HG03159 (cell line): ENCODE measurements at regions not wholly inside any gene's neighbourhood (a gene's known extent, or its start where the extent isn't known, plus 50 kb on each side); places are given as distances from the start of the nearest gene placed in this dataset.
"Not testable (repeated sequence)": the region's sequence is repeated elsewhere in the genome, so short reads cannot be mapped to it uniquely, and the experiment has no call there.

Experiments
- ATAC-seq: cut with Tn5 transposase; IDR thresholded peaks from one replicate; pipeline ENCODE4 v1.9.1; 2021; ENCODE audit warnings: mild to moderate bottlenecking, moderate library complexity; ENCODE audit not compliant: unreplicated experiment

GRCh38 chr6:148602136-148602535 lies 144.7 kb upstream of the UST start:
- ATAC-seq: no peak

DNA sequence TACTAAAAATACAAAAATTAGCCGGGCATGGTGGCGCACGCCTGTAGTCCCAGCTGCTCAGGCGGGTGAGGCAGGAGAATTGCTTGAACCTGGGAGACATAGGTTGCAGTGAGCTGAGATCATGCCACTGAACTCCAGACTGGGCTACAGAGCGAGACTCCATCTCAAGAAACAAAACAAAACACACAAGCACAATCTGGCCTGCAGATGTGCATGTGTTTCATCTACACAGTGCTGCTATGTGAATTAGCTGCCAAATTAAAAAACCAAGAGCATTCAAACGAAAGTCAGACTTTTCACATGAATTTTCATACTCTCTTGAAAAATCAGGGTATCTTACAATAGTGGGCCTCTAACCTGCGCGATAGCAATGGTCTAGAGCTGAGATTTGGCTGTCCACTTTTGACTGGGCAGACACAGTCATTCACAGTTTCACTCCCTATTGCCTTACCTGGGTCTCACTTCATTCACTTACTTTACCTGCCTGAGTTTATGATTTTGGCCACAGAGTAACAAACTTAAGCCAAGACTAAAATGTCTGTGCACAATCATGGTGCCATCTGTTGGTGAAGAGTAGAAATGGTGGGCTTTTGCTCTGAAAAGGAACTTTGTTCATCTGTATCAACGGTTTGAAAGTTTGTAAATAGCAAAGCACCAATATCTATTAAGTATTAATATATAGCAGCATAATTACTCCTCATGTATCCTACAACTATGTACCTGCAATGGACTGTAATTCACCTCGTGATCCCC lies 138.5 kb upstream of the UST start:
- ATAC-seq: no peak

DNA sequence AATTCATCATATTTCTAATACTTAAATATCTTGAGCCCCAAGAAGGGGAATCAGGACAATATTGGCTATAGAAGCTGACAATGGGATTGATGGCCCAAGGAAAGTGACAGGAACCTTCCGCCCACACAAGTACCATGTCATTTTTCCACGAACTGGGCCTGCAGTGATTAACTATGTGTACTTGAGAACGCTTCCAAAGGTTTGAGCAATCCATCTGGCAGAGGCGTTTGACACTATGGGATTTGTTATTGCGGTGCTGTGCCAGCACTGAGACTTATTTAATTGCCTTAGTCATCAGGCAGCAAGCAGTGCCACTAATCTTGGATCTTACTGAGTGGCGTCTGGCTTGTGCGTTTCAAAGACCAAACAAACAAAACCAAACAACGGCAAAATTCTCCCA lies 135.6 kb upstream of the UST start:
- no peak for ATAC-seq

DNA sequence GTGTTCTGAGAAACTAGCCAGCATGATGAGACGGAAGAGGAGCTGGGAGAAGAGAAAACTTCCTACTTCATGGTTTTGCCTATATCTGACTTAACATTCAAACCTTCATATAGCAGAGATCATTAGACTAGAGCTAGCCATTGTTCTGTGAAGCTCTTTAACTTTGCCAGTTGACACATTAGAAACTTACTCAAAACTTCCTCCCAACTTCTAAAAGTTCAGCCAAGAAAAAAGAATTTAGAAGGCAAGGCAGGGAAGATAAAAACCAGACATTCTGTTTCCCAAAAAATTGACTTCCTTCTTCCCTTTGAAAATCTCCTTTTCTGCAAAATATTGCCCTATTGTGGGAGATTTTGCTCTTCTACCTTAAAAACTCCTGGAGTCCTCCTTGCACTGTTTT lies 134.8 kb upstream of the UST start:
- no peak for ATAC-seq

DNA sequence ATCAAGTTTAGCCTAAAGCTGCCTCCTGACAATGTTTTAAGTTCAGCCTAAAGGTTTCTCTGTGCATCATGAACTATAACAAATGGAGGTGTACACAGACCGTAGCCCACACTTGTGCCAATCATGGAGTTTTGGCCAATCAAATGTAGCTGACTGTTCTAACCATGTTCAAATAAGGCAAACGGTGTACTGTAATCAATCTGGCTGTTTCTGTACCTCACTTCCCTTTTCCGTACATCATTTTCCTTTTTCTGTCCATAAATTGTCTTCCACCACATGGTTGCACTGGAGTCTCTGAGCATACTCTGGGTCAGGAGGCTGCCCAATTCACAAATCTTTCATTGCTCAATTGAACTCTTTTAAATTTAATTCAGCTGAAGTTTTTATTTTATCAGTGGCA lies 132.2 kb upstream of the UST start:
- ATAC-seq: no peak

GRCh38 chr6:148616841-148617240 lies 130.0 kb upstream of the UST start:
- ATAC-seq: no peak

DNA sequence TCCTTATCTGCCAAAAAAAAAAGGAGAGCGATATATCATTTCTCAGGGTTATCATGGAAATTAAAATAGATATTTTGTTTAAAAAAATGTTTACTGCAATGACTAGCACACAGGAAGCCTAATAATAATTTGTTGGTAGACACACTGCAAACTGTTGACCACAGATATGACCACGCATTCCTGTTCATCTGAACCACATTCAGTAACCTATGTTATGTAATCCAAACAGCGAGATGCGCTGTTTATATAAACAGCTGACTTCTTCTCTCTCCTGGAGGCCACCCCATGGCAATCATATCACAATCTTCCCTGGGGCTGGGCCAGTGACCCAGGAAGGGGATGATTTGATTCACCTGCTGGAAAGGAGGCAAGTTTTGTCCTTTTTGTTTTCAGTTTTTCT lies 129.3 kb upstream of the UST start:
- ATAC-seq: no peak

- ATAC-seq: no peak
Measured at GRCh38 chr6:148619891-148620290, 126.9 kb upstream of the UST start.

GRCh38 chr6:148620579-148621298 lies 126.1 kb upstream of the UST start:
- peak; percentile 54 for ATAC-seq

GRCh38 chr6:148625609-148626008 lies 121.2 kb upstream of the UST start:
- ATAC-seq: no peak

DNA sequence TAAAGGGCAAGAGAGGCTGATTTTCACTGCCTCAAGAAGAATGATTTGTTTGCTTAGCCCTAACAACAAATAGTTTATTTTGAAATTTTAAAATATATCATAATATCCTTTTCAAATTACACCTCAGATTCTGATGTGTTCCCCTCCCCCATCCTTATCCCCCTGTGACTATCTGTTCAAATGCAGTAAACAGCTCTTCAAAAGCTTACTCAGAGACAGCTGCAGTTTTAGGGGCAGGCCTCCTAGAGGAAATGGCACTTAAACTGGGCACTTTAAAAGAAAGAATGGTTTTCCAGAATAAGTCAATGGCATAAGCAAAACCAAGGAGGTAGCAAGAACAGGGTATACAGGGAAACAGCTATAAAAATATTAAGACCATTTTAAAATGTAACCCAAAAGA lies 118.6 kb upstream of the UST start:
- no peak for ATAC-seq

- no peak for ATAC-seq
Measured at GRCh38 chr6:148629181-148629580, 117.6 kb upstream of the UST start.

DNA sequence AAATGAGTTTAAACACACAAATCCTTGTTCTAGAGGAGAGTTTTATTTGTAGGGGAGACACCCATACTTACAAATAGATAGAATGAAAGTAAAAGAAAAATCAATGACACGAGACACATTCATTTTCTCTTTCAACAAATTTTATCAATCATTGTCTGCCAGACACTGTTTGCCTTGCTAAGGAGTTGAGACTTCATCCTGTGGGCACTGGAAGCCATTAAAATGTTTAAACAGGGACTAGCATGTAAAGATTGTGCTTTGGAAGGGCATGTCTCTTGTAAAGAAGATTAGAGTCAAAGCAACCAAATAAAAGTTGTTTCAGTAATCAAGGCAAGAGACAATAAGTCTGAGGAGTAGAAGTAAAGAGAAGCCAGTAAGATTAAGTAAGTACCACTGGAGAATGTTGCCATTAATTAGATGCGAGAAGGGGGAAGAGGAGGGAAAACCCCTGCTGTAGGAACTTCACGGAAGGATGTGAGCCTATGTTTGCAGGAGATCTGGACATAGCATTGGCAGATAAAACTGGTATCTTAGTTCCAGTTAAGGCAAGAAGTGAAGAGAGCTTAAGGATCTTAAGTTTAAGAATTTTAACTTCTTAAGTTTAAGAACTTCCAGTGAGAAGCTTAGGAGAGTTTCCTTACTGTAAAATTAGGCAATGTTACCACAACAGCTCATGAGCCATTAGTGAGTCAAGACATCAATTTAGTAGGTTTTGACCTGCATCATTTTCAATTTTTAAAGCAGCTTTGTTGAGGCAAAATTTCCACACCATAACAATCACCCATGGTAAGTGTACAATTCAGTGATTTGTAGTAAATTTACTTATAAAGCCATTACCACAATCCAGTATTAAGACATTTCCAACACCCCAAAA lies 117.0 kb upstream of the UST start:
- ATAC-seq: no peak

DNA sequence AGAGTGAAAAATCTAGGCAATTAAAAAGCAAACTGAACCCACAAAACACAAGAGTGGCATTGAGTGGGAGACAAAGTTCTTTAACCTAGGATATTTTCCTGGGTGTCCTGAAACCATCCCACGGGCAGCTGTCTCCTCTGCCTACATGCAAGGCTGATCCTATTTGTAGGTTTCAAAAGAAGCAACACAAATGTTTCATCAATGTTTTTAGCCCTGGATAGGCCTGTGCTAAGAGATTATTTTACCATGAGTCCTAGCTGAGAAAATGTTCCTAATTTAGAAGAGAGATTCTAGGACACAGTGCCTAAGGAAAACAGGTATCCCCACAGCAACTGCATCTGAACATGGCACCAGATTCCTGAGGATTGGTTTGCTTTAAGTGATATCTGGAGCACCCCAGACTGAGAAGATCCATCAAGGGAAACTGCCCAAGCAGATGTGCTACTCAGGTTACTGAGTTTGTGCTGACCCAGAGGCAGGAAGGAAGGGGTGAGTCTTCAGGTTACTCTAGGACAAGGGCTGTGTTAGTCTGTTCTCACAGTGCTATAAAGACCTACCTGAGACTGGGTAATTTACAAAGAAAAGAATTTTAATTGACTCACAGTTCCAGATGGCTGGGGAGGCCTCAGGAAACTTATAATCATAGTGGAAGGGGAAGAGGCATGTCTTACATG lies 111.6 kb upstream of the UST start:
- no peak for ATAC-seq

DNA sequence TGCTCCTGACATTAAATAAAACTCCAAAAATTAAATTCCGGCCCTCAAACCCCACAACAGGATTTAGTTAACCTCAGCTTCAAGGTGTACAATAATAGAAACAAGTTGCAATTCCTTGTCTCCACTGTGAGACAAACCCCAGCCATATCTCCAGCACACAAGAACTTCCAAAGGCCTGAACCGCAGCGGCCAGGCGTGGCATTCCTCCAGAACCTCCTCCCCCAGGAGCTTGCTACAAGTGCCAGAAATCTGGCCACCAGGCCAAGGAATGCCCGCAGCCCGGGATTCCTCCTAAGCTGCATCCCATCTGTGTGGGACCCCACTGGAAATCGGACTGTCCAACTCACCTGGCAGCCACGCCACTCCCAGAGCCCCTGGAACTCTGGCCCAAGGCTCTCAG lies 105.0 kb upstream of the UST start:
- ATAC-seq: not testable (repeated sequence)

GRCh38 chr6:148643208-148643607 lies 103.6 kb upstream of the UST start:
- ATAC-seq: not testable (repeated sequence)

- ATAC-seq: not testable (repeated sequence)
Measured at GRCh38 chr6:148645049-148645448, 101.8 kb upstream of the UST start.

DNA sequence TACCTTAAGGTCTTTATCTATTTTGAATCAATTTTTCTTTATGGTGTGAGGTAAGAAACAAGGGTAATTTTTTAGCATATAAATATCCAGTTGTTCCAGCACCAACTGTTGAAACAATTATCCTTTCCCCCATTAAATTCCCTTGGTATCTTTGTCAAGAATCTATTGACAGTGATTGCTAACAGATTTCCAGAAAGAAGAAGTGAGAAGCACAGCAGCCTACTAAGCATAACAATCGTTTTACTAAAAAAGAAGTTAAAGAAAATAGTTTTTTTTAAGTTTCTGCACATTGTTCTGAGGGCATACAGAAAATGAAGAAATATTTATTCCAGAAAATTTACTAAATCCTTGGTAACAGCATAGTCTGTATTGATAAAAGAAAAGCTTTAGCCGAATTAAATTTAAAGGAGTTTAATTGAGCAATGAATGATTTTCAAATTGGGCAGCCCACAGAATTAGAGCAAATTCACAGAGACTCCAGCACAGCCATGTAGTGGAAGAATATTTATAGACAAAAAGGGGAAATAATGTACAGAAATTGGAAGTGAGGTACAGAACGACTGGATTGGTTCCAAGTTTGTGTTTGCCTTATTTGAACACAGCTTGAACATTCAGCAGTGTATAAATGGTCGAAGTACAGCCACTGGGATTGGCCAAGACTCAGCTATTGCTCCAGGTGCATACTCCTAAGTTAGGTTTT lies 97.9 kb upstream of the UST start:
- no peak for ATAC-seq

DNA sequence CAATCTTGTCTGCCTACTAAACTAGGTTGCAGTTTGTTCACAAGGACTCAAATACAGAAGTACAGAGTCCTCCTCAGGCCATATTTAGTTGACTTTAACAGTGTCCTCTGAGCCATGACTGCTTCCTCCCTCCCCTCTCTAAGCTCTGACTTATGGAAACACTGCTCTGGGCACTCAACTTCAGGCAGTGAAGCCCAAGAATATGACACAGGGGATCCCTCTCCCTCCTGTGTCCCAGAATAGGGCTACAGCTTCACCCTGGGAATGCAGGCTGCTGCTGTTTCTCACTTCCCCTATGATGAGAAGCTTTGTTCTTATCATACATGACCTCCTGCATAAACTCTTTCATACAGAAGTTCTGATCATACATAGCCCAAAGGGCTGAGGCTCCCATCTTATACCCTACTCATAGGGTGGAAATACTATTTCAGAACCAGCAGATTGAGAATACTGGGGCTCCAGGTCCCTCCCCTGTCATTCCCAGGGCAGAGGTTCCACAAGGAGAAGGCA lies 97.3 kb upstream of the UST start:
- ATAC-seq: no peak

- ATAC-seq: no peak
Measured at GRCh38 chr6:148650941-148651505, 95.8 kb upstream of the UST start.
